HG02678 (cell line): ENCODE measurements at regions not wholly inside any gene's neighbourhood (a gene's known extent, or its start where the extent isn't known, plus 50 kb on each side); places are given as distances from the start of the nearest gene placed in this dataset.

Source experiments
- ATAC-seq: cut with Tn5 transposase; IDR thresholded peaks from one replicate; pipeline ENCODE4 v1.9.1; 2021; ENCODE audit warnings: mild to moderate bottlenecking, moderate library complexity; ENCODE audit not compliant: unreplicated experiment

DNA sequence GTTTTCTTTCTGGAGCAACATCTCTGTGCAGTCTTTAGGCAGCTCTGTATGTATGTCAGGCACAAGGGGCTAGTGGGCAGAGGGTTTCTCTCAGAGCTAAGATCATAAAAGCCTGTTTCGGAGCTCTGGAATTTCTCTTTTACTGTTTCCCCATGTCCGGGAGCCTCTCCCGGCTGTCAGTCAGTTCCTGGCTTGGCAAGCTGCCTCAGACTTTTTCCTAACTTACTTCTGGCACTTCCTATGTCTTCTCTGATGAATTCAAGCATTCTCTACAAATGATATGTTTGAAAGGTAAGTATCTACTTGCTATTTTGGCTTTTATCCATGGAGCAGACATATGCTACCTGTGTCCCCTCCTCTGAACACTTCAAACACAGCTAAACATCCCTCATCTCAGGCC is 129.3 kb upstream of the PGRMC2 start:
- ATAC-seq = no peak

DNA sequence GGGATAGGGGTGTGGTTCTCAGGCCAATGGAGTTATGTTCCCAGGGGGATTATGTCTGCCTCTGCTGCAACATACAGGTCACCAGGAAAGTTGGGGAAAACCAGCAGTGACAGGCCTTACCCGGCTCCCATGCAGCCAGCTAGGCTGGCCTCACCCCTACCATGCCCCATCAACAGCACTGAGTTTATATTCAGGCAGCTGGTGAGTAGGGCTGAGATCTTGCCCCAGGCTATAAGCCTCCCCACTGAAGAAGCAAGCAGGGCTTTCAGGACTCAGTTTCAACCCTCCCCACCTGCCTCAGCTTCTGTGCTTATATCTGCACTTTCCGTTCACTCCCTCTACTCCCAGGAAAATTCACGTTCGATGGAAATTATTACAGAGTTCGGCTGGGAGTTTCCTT is 122.4 kb upstream of the PGRMC2 start:
- ATAC-seq = no peak

DNA sequence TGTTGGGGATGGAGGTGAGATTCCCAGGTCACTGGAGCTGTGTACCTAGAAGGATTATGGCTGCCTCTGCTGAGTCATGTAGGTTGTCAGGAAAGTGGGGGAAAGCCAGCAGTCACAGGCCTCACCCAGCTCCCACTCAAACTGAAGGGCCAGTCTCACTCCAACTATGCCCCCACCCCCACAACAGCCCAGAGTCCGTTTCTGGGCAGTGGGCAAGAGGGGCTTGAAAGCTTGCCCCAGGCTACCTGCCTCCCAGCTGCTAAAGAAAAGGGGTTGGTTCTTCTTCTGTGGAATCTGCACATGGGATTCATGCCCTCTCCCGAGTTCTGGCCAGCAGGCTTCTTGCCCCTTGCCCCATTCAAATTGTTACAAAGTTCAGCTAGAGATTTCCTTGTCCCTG is 116.0 kb upstream of the PGRMC2 start:
- no peak for ATAC-seq

DNA sequence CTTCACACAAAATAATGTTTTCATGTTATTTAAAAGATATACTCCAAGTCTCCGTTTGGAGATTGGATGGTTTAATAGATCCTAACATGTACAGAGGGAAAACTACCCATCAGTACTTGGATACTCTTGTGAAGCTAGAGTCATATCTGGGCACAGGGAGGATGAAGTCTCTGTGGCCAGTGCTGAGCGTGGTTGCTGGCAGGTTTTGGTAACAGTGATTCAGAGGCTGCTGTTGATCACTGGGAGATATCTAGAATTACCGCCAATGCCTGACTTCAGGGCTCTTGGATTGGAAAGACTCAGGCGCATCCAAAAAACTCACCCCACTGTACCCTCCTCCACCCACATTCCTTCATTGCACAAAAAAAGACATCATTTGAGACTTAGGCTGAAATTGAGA is 107.2 kb upstream of the PGRMC2 start:
- ATAC-seq = no peak

DNA sequence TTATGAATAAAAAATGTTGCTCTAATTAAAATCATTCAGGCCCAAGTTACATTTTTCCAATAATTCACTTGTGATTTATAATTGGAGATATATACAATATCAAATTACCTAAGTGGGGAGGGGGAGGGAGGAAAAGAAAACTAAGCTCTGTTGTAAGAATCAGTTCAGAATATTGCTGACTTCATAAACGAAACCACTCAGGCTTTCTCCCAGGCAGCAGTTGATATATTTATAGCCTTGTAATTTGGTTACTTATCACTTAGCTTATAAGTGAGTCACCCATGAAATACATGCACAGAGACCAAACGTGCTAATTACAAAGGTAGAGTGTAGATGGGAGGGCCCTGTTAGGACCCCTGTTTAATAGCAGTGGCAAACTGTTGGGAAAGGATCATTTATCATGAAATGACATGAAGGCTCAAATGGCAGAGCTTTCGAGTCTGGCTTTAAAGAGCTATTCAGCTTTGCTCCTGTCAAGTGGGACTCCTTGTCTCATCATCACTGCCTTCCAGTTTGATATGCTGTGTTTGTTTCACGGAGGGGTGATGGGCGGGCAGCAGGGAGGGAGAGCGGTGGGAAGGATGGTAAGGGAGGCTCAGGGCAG is 105.6 kb upstream of the PGRMC2 start:
- no peak for ATAC-seq

DNA sequence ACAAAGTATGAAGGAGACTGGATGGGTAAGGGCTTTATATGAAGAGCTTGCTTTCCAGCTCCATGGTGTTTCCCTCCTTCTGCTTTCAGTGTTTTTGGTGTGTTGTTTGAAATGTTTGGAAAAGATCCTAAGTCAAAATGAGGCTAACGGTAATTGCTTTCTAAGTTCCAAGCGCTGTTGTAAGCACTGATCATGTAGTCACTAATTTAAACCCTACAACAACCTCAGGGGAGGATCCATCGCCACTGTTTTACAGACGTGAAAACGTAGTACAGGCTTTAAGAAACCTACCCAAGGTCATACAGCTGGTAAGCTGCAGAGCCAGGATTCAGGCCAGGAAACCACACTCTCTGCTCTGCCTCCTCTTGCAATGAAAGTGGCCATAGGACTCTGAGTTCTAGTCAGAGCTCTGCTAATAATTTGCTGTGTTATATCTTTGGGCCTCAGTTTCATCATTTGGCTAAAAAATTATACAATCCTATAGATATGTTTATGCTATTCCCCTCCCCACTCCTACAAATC is 102.9 kb upstream of the PGRMC2 start:
- ATAC-seq = no peak

DNA sequence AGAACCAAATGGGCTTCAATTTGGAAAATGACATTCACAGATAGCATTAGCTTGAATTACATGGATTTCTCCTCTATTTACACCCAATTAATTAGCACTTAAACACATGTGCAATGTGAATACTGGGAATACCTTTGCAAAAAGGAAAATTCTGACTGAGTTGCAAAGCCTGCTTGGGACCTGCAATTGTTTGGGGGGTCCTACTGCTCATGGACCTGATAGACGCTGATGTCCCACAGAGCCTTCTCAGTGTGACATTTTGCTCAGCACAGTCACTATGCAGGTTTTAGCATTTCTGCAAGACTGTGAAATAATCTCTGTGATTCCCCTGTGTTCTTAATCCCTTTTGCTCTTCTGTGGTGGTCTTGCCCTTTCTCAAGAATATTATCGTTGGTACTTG is 101.2 kb upstream of the PGRMC2 start:
- ATAC-seq = no peak

DNA sequence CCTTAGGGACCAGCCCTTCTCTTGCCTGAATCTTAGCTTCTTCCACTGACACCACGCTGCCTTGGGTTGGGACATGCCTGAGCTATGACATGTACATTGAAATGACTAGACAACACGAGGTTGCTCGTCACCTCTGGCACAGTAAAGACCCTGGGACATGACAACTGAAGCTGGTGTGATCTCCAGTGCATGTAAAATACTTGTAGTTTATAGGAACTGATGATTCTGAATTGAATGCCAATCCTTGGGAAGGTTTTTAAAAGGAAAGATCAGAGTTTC is 100.7 kb upstream of the PGRMC2 start:
- ATAC-seq = no peak

DNA sequence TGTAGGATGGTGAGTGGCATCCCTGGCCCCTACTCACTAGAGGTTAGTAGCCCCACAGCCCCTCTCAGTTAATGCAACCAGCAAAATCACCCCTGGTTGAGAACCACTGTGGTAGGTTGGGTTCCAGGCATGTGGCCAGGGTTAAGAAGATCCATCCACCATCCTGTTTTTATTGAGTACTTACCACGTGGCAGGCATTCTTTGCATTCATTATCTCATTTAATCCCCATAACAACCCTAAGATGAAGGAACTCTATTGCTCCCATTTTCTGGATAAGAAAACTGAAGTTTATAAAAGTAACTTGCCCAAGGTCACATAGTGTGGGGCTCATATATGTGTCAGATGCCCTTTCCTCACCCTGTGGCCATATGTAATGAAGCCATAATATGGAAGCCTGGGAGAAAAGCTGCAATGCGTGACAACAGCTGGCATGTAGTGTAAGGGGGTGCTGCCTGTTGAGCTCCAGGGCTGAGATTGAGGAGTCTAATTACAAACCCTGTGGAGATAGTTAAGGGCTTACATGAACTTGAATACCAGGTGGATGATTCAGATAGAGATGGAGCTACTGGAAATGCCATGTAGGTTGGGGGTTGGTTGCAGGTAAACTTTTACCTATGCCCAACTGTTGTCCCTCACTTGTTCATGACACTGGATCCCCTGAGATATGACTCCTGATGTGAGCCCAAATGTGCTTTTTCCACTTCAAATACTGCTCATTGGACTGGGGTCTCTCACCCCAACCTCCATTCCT is 100.2 kb upstream of the PGRMC2 start:
- no peak for ATAC-seq

DNA sequence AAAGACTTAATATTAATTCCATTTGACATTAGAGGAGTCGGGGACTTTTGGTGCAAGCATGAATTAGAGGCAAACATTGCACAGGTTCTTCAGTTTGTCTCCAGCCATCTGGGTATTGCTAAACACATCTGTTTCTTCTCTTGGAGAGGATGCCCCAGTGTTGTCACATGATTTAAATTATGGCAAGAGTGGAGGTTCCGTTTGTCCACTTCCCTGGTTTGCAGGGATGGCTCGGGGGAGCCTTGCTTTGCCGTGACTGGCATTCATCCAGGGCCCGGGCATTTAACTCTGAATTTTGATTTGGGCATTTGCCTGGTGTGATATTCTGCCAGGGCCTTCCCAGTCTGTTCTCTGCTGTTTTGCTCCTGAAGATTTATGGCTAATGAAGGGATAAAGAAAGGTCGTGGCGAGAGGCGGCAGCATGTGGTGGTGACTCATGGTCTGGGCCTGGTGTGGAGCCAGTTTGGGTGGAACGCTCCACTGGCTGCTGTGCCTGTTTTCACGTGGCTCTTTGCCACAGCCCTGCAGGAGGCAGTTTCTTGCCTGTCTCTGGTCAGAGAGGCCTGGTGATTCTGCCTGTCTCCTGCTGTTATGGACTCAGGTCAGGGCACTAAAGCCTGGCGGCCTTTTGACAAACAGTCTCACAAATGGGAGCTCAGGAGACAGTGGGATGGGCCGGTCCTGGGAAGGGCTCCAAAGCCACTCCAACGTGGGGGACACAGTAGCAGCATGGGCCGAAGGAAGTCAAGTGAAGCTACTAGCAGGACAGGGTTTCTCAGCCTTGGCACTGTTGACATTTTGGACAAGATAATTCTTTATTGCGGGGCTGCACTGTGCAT is 99.4 kb upstream of the PGRMC2 start:
- no peak for ATAC-seq

DNA sequence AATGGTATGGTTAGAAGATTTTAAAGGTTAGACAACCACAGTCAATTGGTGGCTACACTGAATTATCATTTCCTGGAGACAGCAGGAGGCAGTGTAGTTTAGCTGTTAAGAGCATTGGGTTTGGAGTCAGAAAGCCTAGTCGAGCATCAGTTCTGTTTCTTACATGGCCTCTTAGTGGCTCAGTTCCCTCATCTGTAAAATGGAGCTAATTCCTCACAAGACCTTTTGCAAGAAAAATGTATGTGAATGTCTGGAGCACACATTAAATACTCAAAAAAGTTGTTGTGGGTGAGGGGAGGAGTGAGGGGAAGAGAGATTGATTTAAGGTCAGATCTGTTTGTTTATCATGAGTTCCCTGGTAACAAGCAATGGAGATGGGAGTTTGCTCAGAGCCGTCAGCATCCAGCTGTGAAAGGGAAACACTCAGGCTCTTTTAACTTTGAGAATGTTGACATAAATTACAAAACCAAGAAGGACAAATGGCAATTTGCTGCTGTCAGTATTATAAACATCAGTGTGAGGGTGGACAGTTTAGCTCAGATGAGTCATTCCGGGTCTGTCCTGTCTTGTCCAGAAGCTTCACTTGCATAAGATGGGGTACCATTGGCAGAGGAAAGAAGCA is 98.2 kb upstream of the PGRMC2 start:
- no peak for ATAC-seq

DNA sequence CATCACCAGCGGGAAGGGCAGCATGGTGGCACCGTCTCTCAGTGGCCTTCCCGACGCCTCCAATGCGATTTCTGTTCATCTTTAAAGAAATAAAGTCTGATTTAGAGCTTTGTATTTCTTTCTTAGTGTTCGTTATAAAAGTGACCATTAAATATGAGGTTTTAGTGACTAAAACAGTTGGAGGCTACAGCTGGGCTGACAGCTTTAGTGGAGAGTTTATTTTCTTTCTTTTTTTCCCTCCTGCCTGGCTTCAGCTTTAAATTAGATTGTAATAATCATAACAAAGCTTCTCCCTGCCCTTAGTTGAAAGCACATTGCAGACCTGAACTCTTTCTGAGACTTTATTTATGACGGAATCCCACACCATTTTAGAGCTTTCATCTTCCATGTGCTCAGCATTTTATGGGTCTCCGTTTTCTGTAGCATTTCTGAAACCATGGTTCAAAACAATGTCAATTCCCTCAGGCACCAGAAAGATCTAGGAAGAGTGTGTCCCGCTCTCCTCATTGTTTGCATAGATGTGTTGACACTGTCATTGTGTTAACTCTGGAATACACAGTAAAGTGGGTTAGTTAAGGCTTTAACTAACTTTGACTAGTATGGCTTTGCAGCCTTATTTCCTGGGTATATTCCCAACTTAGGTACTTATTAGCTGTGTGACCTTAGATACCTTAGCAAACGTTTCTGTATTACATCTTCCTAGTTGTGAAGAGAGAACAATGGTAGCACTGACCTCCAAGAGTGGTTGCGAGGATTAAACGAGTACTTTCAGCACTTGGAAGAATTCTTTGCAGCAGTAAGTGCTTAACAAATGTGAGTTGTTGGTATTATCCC is 97.4 kb upstream of the PGRMC2 start:
- ATAC-seq = no peak

DNA sequence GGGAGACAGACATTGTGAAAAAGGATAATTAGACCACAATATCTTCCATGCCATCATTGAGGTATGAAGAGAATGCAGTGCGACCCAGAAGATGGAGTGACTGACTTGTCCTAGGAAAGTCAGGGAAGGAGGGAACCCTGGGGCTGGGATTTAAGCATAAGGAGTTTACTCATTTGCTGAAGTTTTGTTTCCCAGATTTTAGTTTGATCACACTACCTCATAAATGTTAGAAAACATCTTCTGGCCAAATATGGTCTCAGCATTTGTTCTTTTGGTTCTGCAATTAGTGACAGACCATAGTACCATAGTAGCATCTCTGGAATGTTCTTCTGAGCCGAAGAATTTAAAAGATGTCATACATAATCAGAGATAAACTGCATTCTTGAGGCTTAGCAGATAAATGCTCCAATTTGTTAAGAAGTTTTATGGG is 96.5 kb upstream of the PGRMC2 start:
- ATAC-seq = no peak

DNA sequence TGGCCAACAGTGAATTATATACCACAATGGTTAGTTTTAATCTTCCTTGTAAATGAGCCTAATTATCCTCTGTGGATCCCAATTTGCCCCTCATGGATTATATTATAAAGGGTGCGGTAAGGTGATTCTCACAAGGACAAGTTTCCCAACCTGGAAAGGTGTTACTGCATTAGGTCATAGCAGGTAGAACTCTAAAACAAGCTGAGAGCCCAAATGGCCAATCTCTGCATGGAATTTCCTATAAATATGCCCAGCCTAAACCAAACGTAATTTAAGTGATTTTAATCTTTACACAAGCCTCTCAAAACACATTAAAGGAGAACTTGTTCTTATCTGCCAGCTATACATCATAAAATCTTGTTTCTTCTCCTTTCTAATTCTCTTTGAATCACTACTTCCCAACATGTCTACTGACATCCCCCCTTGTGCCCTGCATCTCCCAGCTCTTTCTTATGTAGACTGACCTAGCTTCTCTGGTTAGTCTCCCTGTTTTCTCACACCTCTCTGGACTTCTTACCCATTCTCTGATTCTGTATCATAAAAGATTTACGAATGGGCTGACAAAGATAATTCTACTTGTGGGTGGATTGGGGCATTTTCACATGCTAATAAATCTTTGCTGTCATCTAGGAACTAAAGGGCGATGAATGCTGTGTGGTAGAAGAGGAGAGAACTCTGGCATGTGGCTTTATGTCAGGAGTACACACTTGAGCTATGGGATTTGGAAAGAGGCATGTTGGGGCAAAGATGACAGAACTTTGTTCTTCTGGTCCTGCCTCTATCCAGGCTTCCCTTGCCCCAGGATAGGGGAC is 94.3 kb upstream of the PGRMC2 start:
- ATAC-seq = no peak

DNA sequence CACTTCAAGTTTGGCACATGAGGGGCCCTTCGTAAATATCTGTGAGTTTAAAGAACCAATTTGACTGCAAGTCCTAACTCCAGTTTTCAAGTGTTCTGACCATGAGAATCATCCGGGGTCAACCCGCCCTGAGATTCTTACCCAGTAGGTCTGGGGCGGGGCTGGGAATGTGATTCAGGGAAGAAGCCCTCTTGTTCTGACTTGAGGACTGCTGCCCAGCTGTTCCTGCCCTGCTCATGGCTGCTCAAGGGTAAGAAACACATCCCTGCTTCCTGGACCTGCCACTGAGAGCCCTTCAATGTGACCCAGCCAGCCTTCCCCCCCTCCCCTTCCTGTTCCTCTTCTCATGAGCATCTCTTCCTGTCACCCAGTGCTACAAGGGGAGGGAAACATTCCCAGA is 92.7 kb upstream of the PGRMC2 start:
- ATAC-seq = no peak

DNA sequence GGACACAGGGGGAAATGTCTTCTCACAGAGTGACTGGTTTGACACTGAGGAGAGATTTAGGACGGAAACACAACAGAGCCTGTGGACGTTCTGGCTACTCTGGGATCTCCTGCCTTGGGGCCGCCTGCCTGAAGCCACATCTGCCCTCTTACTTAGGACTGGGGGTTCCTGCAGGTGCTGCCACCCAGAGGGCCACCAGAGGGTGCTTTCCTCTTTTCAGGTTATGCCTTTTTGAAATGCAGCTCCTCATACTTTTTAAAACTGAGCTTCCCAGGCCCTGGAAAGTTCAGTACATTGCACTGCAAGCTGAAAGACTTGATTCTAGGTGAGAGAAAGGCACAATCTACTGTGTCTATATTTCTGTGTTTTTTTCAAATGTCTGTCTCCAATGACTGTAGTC is 92.2 kb upstream of the PGRMC2 start:
- ATAC-seq = no peak

DNA sequence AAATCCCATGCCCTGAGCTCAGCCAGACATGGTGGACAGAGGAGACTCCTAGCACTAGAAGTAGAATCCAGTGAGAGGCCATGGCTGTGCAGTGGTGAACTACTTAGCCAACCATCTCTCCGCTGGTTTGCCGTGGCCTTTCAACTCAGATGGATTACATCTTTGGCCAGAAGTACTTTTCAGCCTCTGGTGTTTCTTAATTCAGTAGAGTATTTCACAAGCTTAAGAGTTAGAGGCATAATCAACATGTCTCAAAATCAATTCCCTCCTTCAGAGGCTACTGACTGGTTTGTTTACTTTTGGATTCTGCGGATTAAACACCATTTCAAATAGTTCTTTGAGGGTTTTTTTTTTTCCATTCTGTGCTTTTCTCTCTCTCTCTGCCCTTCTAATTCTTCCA is 91.1 kb upstream of the PGRMC2 start:
- no peak for ATAC-seq

DNA sequence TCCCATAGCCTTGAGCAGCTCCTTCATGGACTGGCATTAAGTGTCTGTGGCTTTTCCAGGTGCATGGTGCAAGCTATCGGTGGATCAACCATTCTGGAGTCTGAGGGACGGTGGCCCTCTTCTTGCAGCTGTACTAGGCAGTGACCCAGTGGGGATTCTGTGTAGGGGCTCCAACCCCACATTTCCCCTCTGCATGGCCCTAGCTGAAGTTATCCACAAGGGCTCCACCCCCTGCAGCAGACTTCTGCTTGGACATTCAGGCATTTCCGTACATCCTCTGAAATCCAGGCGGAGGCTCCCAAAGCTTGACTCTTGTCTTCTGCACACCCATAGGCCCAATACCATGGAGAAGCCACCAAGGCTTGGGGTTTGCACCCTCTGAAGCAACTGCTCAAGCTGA is 89.3 kb upstream of the PGRMC2 start:
- no peak for ATAC-seq

DNA sequence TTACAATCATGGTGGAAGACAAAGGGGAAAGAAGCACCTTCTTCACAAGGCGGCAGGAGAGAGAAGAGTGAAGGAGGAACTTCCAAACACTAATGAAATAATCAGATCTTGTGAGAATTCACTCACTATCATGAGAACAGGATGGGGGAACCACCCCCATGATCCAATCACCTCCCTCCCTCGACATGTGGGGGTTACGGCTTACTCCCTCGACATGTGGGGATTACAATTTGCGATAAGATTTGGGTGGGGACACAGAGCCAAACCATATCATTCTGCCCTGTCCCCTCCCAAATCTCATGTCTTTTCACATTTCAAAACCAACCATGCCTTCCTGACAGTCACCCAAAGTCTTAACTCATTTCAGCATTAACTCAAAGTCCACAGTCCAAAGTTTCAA is 88.7 kb upstream of the PGRMC2 start:
- ATAC-seq = no peak

DNA sequence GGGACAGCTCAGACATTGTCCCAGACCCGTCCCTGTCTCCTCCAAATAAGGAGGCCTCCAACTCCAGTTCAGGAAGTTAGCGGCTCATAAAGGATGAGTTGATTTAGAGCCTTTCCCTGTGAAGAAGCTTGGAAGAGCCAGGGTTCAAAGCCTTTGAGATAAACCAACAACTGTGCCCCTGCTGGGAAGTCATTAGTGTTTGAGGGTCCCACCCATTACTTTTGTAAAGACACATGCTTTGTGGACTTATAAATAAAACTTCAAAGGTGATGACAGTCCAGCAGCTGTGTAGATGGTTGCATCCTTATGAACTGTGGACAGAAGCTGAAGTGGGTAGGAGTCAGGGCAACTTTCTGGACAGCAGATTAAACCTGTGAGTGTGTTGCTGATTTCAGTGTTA is 86.0 kb upstream of the PGRMC2 start:
- no peak for ATAC-seq
